ENCODE measurements at regions not wholly inside any gene's neighbourhood (a gene's known extent, or its start where the extent isn't known, plus 50 kb on each side); places are given as distances from the start of the nearest gene placed in this dataset.

DNA sequence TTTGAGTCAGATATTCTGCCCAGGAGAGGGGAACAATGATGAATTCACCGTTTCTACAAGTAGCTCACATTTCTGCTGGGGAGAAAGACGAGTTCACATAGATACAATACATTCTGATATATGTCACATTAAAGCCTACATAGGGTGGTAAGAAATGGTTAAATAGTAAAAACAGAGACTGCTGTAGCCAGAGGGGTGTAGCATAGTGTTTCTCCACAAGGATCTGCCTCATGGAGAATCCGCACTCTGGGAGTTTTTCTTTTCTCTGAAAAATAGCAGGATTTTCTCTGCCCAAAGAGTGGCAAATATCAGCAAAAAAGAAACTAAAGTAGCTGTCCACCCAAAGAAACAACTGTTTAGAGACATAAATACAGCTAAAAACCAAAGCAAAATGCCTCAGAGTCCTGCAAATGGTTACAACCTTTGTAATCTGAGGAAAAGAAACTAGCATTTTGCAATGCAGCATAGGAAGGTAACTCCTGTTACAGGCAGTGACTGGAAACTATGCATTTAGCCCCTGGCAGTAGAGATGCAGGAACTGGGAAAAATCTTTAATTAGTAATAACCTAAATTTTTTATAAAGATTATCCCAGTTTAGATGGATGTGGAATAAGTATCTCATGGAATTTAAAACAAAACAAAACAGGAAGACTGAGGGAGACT lies 1126.7 kb upstream of the ADGRL2 start:
- Histone ChIP-seq H2AK5ac (ENCODE audit: low read depth, low read length) (no peak overlapping the region), H3K4ac (replicated peaks; ENCODE audit: insufficient read length, low read depth, low read length) (no peak overlapping the region), H4K5ac (ENCODE audit: insufficient read length, low read depth, low read length) (no peak overlapping the region), H3K9ac (replicated peaks in 1 of 4; ENCODE audit: extremely low read depth in 1 of 4, low read depth in 3 of 4, low read length in 3 of 4) (no peak overlapping the region), H3K27ac (ENCODE audit: low read depth, low read length) (no peak overlapping the region; the same call in 1 of the 2 replicates), H2BK120ac (replicated peaks; ENCODE audit: low read depth, low read length) (no peak overlapping the region), H3K36me3 (ENCODE audit: control insufficient read depth in 2 of 4, insufficient read depth in 4 of 4, low read length in 3 of 4) (no peaks in the 10 kb centered on the region), H3K18ac (ENCODE audit: extremely low read depth, low read length) (no peak overlapping the region), H3K79me1 (ENCODE audit: low read depth, low read length) (no peaks in the 10 kb centered on the region), H2BK20ac (ENCODE audit: low read length) (no peak overlapping the region), H3K4me2 (ENCODE audit: insufficient read depth in 1 of 2, low read depth in 2 of 2, low read length in 2 of 2) (no peak overlapping the region), H3K56ac (replicated peaks; ENCODE audit: insufficient read length, low read depth, low read length) (no peak overlapping the region), H3K4me3 (ENCODE audit: extremely low read depth in 1 of 4, insufficient read depth in 2 of 4, low read depth in 3 of 4, low read length in 4 of 4) (no peak overlapping the region), H3K23ac (ENCODE audit: insufficient read length) (no peak overlapping the region), H2BK15ac (ENCODE audit: low read length) (no peak overlapping the region), H3K79me2 (ENCODE audit: control insufficient read depth in 1 of 2, insufficient read depth in 2 of 2, low read length in 2 of 2) (no peaks in the 10 kb centered on the region), H4K20me1 (replicated peaks in 1 of 2; ENCODE audit: control insufficient read depth in 1 of 2, insufficient read depth in 2 of 2, low read length in 2 of 2) (no peaks in the 10 kb centered on the region), H3K27me3 (replicated peaks in 1 of 4; ENCODE audit: control insufficient read depth in 3 of 4, extremely low read depth in 1 of 4, insufficient read depth in 3 of 4, low read length in 3 of 4) (no peaks in the 10 kb centered on the region), H2BK12ac (ENCODE audit: low read depth, low read length) (no peak overlapping the region), H3K4me1 (replicated peaks in 1 of 4; ENCODE audit: control insufficient read depth in 3 of 4, insufficient read depth in 4 of 4, low read length in 3 of 4) (0 out of 7 replicates have a peak, but pooled peaks cover 0 to 3% (median 0%) of the 10 kb centered on the region in 4 experiments), H3K9me3 (ENCODE audit: insufficient read depth in 2 of 2, low read depth in 1 of 2, low read length in 1 of 2) (peaks cover 0 to 3% of the 10 kb centered on the region in 2 experiments; a peak in 1 of 4 replicates), H4K91ac (replicated peaks; ENCODE audit: insufficient read length, low read length) (no peak overlapping the region), H3K23me2 (ENCODE audit: low read depth, low read length) (no peaks in the 10 kb centered on the region), H3K14ac (ENCODE audit: insufficient read length) (no peak overlapping the region), H2BK5ac (ENCODE audit: low read depth, low read length) (no peak overlapping the region), H2AFZ (ENCODE audit: low read length) (peak overlapping the region; percentile 95; the same call in 1 of the 2 replicates), H4K8ac (ENCODE audit: extremely low read depth, insufficient read depth, low read length) (no peak overlapping the region)
- 78% methylated on average over 3 of the region's 3 CpGs; no CpG with 5 or more reads in 1 of the 2 experiments for WGBS, 2 experiments (ENCODE audit: extremely low coverage in 1 of 2, insufficient coverage in 1 of 2, insufficient read length in 1 of 2, insufficient replicate concordance in 2 of 2, low coverage in 1 of 2, low lambda C conversion rate in 2 of 2, missing lambda C conversion rate in 1 of 2)
- ChIA-PET CTCF (ENCODE audit: partially characterized antibody) (interaction anchor here (1.1 to 1.8 kb wide), 4 partner anchors 13 to 214 kb away, joined by 3 to 9 read pairs (median 4); no protein-coding TSS in a partner anchor), POLR2A (ENCODE audit: partially characterized antibody) (no interaction called here)
- TF ChIP-seq YY1 (IDR thresholded peaks at IDR 0.05; ENCODE audit: low read depth, low read length) (no peak), TAF1 (IDR thresholded peaks at IDR 0.05; ENCODE audit: low read depth, low read length) (no peak), BACH1 (IDR thresholded peaks at IDR 0.05; ENCODE audit: low read length) (no peak), KDM1A (IDR thresholded peaks at IDR 0.05; ENCODE audit: borderline replicate concordance, low read length) (no peak), CEBPB (IDR thresholded peaks at IDR 0.05; ENCODE audit: low read depth, low read length) (no peak), ZNF274 (IDR thresholded peaks at IDR 0.05; ENCODE audit: borderline replicate concordance, extremely low read depth, low read length) (no peak), TBP (IDR thresholded peaks at IDR 0.05; ENCODE audit: low read depth, low read length) (no peak), JUN (IDR thresholded peaks at IDR 0.05; ENCODE audit: low read depth, low read length) (no peak), KDM4A (IDR thresholded peaks at IDR 0.05; ENCODE audit: low read depth, low read length, severe bottlenecking) (no peak)
- TF ChIP-seq, protein P1, sequence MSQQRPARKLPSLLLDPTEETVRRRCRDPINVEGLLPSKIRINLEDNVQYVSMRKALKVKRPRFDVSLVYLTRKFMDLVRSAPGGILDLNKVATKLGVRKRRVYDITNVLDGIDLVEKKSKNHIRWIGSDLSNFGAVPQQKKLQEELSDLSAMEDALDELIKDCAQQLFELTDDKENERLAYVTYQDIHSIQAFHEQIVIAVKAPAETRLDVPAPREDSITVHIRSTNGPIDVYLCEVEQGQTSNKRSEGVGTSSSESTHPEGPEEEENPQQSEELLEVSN (IDR thresholded peaks at IDR 0.05): no peak
- no peak for DNase-seq (ENCODE audit: low read depth in 1 of 2, low spot score in 2 of 2)
- FAIRE-seq: no peak

Data from H1 (cell line).